MM.1S (cell line): ENCODE measurements at regions not wholly inside any gene's neighbourhood (a gene's known extent, or its start where the extent isn't known, plus 50 kb on each side); places are given as distances from the start of the nearest gene placed in this dataset.
A peak's percentile ranks its signal among the peaks of the same experiment; 100 is the strongest.
"Not testable (repeated sequence)": the region's sequence is repeated elsewhere in the genome, so short reads cannot be mapped to it uniquely, and the experiment has no call there.

Experiments used
- DNase-seq: peaks from one replicate; pipeline ENCODE4 v3.0.0-alpha.2; 2015
- H2AFZ ChIP-seq: fragments of 300-600 bp; sonication (generic); 2 replicates; pipeline ENCODE4 v1.6.0; 2016; ENCODE audit warnings: antibody characterized with exemption, low read length
- H3F3A ChIP-seq: fragments of 300-600 bp; sonication (generic); 2 replicates; pipeline ENCODE4 v1.6.1; 2016; ENCODE audit warnings: mild to moderate bottlenecking, antibody characterized with exemption, low read length, moderate library complexity, mixed read lengths; ENCODE audit not compliant: insufficient read depth
- H3K27ac ChIP-seq: fragments of 300-600 bp; sonication (generic); 2 replicates; pipeline ENCODE4 v1.5.1; 2016; ENCODE audit warnings: mild to moderate bottlenecking, low read length
- H3K27me3 ChIP-seq: fragments of 300-600 bp; sonication (generic); replicated peaks from 2 replicates; pipeline ENCODE4 v1.6.0; 2016; ENCODE audit warnings: low read length; ENCODE audit not compliant: insufficient read depth
- H3K36me3 ChIP-seq: fragments of 300-600 bp; sonication (generic); replicated peaks from 2 replicates; pipeline ENCODE4 v1.6.1; 2016; ENCODE audit warnings: mild to moderate bottlenecking, low read length, mixed read lengths; ENCODE audit not compliant: insufficient read depth
- H3K4me1 ChIP-seq: fragments of 300-600 bp; sonication (generic); 2 replicates; pipeline ENCODE4 v1.6.1; 2016; ENCODE audit warnings: low read length, mixed read lengths
- H3K4me2 ChIP-seq: fragments of 300-600 bp; sonication (generic); 2 replicates; pipeline ENCODE4 v1.6.0; 2016; ENCODE audit warnings: low read depth, low read length
- H3K4me3 ChIP-seq: fragments of 300-600 bp; sonication (generic); 2 replicates; pipeline ENCODE4 v1.5.1; 2016; ENCODE audit warnings: low read length, mixed read lengths
- H3K79me2 ChIP-seq: fragments of 300-600 bp; sonication (generic); 2 replicates; pipeline ENCODE4 v1.6.1; 2016; ENCODE audit warnings: mixed run types, low read length, mixed read lengths
- H3K9ac ChIP-seq: fragments of 300-600 bp; sonication (generic); 2 replicates; pipeline ENCODE4 v1.6.1; 2016; ENCODE audit warnings: low read length, mixed read lengths
- H3K9me2 ChIP-seq: fragments of 300-600 bp; sonication (generic); replicated peaks from 2 replicates; pipeline ENCODE4 v1.6.1; 2016; ENCODE audit warnings: mild to moderate bottlenecking, low read length, mixed read lengths; ENCODE audit not compliant: insufficient read depth
- H3K9me3 ChIP-seq: fragments of 300-600 bp; sonication (generic); replicated peaks from 2 replicates; pipeline ENCODE4 v1.6.1; 2016; ENCODE audit warnings: mild to moderate bottlenecking, low read length, mixed read lengths; ENCODE audit not compliant: insufficient read depth
- H4K20me1 ChIP-seq: fragments of 300-600 bp; sonication (generic); 2 replicates; pipeline ENCODE4 v1.6.1; 2016; ENCODE audit warnings: mild to moderate bottlenecking, low read length, moderate library complexity, mixed read lengths; ENCODE audit not compliant: insufficient read depth
- CTCF ChIP-seq: fragments of 300-600 bp; sonication (generic); IDR thresholded peaks from 2 replicates; pipeline ENCODE4 v1.5.1; 2016; ENCODE audit warnings: antibody characterized with exemption, low read length, mixed read lengths
- EZH2 ChIP-seq: fragments of 300-600 bp; sonication (generic); optimal IDR thresholded peaks from 2 replicates; pipeline ENCODE3; 2017; ENCODE audit warnings: low read depth, mild to moderate bottlenecking, antibody characterized with exemption, low read length, mixed read lengths
- EZH2phosphoT487 ChIP-seq: fragments of 300-600 bp; sonication (generic); IDR thresholded peaks from 2 replicates; pipeline ENCODE4 v1.6.1; 2018; ENCODE audit warnings: antibody characterized with exemption, low read length

DNA sequence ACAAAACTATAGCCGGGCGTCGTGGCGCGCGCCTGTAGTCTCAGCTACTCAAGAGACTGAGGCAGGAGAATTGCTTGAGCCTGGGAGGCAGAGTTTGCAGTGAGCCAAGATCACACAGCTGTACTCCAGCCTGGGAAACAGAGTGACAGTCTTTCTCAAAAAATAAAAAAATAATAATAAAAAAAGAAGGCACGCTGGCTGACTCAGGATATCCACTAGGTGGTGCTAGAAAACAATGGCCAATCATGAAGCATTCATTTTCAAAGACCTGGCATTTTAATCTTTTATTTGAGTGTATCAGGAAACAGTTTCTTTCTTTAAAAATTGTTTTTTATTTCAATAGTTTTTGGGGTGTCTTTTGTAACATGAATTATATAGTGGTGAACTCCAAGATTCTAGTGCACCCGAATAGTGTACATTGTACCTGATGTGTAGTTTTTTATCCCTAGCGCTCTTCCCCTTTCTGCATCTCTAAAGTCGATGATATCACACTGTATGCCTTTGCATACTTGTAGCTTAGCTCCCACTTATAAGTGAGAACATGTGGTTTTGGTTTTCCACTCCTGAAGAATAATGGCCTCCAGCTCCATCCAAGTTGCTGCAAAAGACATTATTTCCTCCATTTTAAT, 88.6 kb downstream of the LYZL1 start:
- Histone ChIP-seq H3F3A (no peaks in the 10 kb centered on the region), H4K20me1 (no peaks in the 10 kb centered on the region), H3K9me3 (no peaks in the 10 kb centered on the region), H3K9ac (no peak overlapping the region), H3K9me2 (no peaks in the 10 kb centered on the region), H3K27ac (no peak overlapping the region), H3K36me3 (no peaks in the 10 kb centered on the region), H3K4me2 (no peak overlapping the region), H3K27me3 (no peaks in the 10 kb centered on the region), H3K79me2 (no peaks in the 10 kb centered on the region), H2AFZ (no peak overlapping the region), H3K4me3 (no peak overlapping the region), H3K4me1 (no peaks in the 10 kb centered on the region)
- DNase-seq = no peak
- peak; percentile 44 for TF ChIP-seq CTCF
- TF ChIP-seq EZH2phosphoT487 = no peak
- TF ChIP-seq EZH2 = no peak

DNA sequence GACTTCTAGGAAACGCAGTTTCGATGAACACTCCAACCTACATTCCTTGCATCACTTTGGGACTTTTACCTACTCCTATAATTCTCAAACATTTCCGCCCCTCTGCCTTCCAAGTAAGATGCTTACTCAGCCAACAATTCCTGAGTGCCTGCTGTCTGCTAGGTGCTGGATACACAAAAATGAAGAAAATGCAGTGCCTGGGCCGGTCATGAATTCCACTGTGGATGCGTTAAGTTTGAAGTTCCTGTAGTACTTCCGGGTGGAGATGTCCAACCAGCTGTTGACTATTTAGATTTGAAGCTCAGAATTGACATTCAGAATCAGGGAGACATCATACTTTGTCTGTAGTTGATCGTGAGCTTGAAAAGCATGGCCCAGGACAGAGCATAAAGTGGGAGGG, 89.2 kb downstream of the LYZL1 start:
- DNase-seq = no peak
- H3K27me3 ChIP-seq = no peaks in the 10 kb centered on the region
- no peaks in the 10 kb centered on the region for H3K4me1 ChIP-seq
- no peak overlapping the region for H3K4me2 ChIP-seq
- H3K9me3 ChIP-seq = no peaks in the 10 kb centered on the region
- H3F3A ChIP-seq = no peaks in the 10 kb centered on the region
- no peaks in the 10 kb centered on the region for H3K79me2 ChIP-seq
- no peak overlapping the region for H3K27ac ChIP-seq
- H3K4me3 ChIP-seq = no peak overlapping the region
- no peak for TF ChIP-seq EZH2phosphoT487
- TF ChIP-seq CTCF = no peak
- TF ChIP-seq EZH2 = no peak
- H2AFZ ChIP-seq = no peak overlapping the region
- no peak overlapping the region for H3K9ac ChIP-seq
- H3K9me2 ChIP-seq = no peaks in the 10 kb centered on the region
- no peaks in the 10 kb centered on the region for H4K20me1 ChIP-seq
- no peaks in the 10 kb centered on the region for H3K36me3 ChIP-seq

GRCh38 chr10:29379208-29379607, 90.3 kb downstream of the LYZL1 start:
- H3K79me2 ChIP-seq = no peaks in the 10 kb centered on the region
- H3F3A ChIP-seq = no peaks in the 10 kb centered on the region
- H2AFZ ChIP-seq = no peak overlapping the region
- no peak overlapping the region for H3K4me2 ChIP-seq
- no peaks in the 10 kb centered on the region for H3K4me1 ChIP-seq
- H3K9me2 ChIP-seq = no peaks in the 10 kb centered on the region
- no peak overlapping the region for H3K9ac ChIP-seq
- no peak overlapping the region for H3K27ac ChIP-seq
- no peaks in the 10 kb centered on the region for H3K9me3 ChIP-seq
- no peaks in the 10 kb centered on the region for H4K20me1 ChIP-seq
- TF ChIP-seq EZH2phosphoT487 (no peak), CTCF (no peak), EZH2 (no peak)
- no peak for DNase-seq
- no peak overlapping the region for H3K4me3 ChIP-seq
- no peaks in the 10 kb centered on the region for H3K36me3 ChIP-seq
- no peaks in the 10 kb centered on the region for H3K27me3 ChIP-seq

DNA sequence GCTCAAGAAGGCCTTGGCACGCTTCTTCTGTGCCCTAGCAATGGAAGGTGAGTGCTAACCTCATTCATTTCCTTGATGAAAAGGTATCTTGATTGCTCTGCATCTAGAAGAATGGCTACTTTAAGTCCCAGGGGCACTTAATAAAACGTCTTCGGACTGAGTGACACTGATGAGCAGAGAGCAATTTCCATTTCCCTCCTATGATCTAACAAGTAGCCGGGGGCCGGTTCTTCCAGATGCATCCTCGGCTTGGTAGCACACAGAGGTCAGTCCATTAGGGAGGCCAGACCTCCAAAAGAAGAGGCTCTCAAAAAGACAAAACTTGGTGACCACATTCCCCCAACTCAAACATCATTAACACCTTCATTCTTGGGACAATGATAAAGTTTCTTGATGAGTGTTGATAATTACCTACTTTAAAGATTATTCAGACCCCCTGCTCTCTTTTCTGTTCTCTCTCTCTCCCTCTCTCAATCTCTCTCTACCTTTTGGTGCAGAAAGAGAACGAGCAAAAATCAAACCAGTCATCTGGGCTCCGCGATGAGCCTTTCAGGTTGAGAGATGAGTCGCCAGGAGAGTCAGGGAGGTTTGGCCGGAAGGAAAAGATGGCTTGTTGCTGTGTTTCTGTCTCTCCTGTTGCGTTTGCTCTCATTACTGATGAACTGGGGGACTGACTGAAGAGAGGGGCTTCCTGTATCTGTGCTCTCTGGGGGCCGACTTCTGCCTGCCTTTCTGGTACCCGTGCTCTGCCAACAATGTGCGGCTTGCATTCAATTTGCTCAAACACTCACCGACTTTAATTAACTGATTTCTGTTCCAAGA, 91.1 kb downstream of the LYZL1 start:
- H3K4me1 ChIP-seq, H3K4me3 ChIP-seq, H3K4me2 ChIP-seq, H3K36me3 ChIP-seq, H3K9me3 ChIP-seq, H3K9me2 ChIP-seq, H3K79me2 ChIP-seq, H2AFZ ChIP-seq, H3K9ac ChIP-seq, H3K27me3 ChIP-seq, H4K20me1 ChIP-seq, H3F3A ChIP-seq, H3K27ac ChIP-seq, DNase-seq: not testable (repeated sequence)

GRCh38 chr10:29380599-29381511, 92.0 kb downstream of the LYZL1 start:
- not testable (repeated sequence) for H3K4me1 ChIP-seq, H3K79me2 ChIP-seq, H3K27ac ChIP-seq, H3K9me2 ChIP-seq, H3K36me3 ChIP-seq, H3K9ac ChIP-seq, H2AFZ ChIP-seq, H3K4me3 ChIP-seq, DNase-seq, H3K9me3 ChIP-seq, H3F3A ChIP-seq, H4K20me1 ChIP-seq, H3K4me2 ChIP-seq, H3K27me3 ChIP-seq
